ENCODE measurements at regions not wholly inside any gene's neighbourhood (a gene's known extent, or its start where the extent isn't known, plus 50 kb on each side); places are given as distances from the start of the nearest gene placed in this dataset.

DNA sequence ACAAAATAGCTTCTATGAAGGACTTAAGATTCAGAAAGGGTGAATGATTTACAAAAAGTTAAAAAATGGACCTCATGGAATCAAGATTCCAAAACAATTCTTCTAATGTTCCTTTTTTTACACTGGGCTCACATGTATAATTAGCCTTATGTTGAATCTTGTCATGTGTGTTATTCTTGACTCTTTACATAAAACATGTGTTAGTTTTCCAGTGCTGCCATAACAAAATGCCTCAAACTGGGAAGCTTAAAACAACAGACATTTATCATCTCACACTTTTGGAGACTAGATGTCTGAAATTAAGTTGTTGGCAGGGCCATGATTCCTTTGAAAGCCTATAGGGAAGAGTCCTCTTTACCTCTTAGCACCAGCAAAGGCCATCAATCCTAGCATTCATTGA lies 192.5 kb upstream of the SORCS1 start:
- TF ChIP-seq, protein P1, sequence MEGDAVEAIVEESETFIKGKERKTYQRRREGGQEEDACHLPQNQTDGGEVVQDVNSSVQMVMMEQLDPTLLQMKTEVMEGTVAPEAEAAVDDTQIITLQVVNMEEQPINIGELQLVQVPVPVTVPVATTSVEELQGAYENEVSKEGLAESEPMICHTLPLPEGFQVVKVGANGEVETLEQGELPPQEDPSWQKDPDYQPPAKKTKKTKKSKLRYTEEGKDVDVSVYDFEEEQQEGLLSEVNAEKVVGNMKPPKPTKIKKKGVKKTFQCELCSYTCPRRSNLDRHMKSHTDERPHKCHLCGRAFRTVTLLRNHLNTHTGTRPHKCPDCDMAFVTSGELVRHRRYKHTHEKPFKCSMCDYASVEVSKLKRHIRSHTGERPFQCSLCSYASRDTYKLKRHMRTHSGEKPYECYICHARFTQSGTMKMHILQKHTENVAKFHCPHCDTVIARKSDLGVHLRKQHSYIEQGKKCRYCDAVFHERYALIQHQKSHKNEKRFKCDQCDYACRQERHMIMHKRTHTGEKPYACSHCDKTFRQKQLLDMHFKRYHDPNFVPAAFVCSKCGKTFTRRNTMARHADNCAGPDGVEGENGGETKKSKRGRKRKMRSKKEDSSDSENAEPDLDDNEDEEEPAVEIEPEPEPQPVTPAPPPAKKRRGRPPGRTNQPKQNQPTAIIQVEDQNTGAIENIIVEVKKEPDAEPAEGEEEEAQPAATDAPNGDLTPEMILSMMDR (IDR thresholded peaks at IDR 0.05) = no peak
- TF ChIP-seq EP300 (IDR thresholded peaks at IDR 0.05) = no peak

Measured in tibial nerve (tissue), 4 donors.